Type B pancreatic cell (in vitro differentiated cells): ENCODE measurements at regions not wholly inside any gene's neighbourhood (a gene's known extent, or its start where the extent isn't known, plus 50 kb on each side); places are given as distances from the start of the nearest gene placed in this dataset.

Source experiments
- DNase-seq: peaks from one replicate; pipeline ENCODE4 v3.0.0; 2021; ENCODE audit warnings: mixed read lengths; ENCODE audit not compliant: unreplicated experiment; ENCODE audit errors: extremely low spot score
- H3K27ac Mint-ChIP-seq: 2 replicates; pipeline ENCODE4 v1.8.0; 2021; ENCODE audit warnings: mild to moderate bottlenecking, mixed read lengths
- H3K27me3 Mint-ChIP-seq: 2 replicates; pipeline ENCODE4 v1.8.0; 2021; ENCODE audit warnings: mixed read lengths
- H3K36me3 Mint-ChIP-seq: 2 replicates; pipeline ENCODE4 v1.8.0; 2021; ENCODE audit warnings: mixed read lengths
- H3K4me1 Mint-ChIP-seq: one replicate; pipeline ENCODE4 v1.8.0; 2021; ENCODE audit warnings: mixed read lengths; ENCODE audit not compliant: unreplicated experiment
- H3K4me3 Mint-ChIP-seq: 2 replicates; pipeline ENCODE4 v1.8.0; 2021; ENCODE audit warnings: mild to moderate bottlenecking, mixed read lengths
- H3K9me3 Mint-ChIP-seq: 2 replicates; pipeline ENCODE4 v1.8.0; 2021; ENCODE audit warnings: mixed read lengths
- CTCF ChIP-seq: fragments of 200-600 bp; sonication (generic); conservative IDR thresholded peaks from 2 replicates; pipeline ENCODE4 v1.5.0; 2021; ENCODE audit warnings: antibody characterized with exemption, mild to moderate bottlenecking

- Mint-ChIP-seq H3K4me1 (no peaks in the 10 kb centered on the region), H3K9me3 (no peaks in the 10 kb centered on the region), H3K27me3 (no peaks in the 10 kb centered on the region), H3K36me3 (peaks cover 14% of the 10 kb centered on the region), H3K27ac (no peak overlapping the region), H3K4me3 (no peak overlapping the region)
- TF ChIP-seq CTCF, result no peak
- no peak for DNase-seq
Observed at GRCh38 chr2:177320596-177320995, 56.1 kb upstream of the NFE2L2 start.

- no peaks in the 10 kb centered on the region for H3K4me1 Mint-ChIP-seq
- DNase-seq, result no peak
- H3K4me3 Mint-ChIP-seq, result no peak overlapping the region
- TF ChIP-seq CTCF, result no peak
- no peaks in the 10 kb centered on the region for H3K27me3 Mint-ChIP-seq
- peaks cover 14% of the 10 kb centered on the region for H3K36me3 Mint-ChIP-seq
- H3K9me3 Mint-ChIP-seq, result no peaks in the 10 kb centered on the region
- H3K27ac Mint-ChIP-seq, result no peak overlapping the region
Observed at GRCh38 chr2:177322801-177323261, 58.3 kb upstream of the NFE2L2 start.

- H3K27me3 Mint-ChIP-seq, result no peaks in the 10 kb centered on the region
- H3K9me3 Mint-ChIP-seq, result no peaks in the 10 kb centered on the region
- H3K4me1 Mint-ChIP-seq, result peaks cover 3% of the 10 kb centered on the region
- no peak overlapping the region for H3K27ac Mint-ChIP-seq
- no peak overlapping the region for H3K4me3 Mint-ChIP-seq
- peaks cover 10% of the 10 kb centered on the region for H3K36me3 Mint-ChIP-seq
- no peak for DNase-seq
- no peak for TF ChIP-seq CTCF
Observed at GRCh38 chr2:177324797-177325196, 60.3 kb upstream of the NFE2L2 start.

GRCh38 chr2:177325554-177325953 is 61.0 kb upstream of the NFE2L2 start:
- Mint-ChIP-seq H3K4me3 (no peak overlapping the region), H3K4me1 (peaks cover 3% of the 10 kb centered on the region), H3K36me3 (peaks cover 10% of the 10 kb centered on the region), H3K27me3 (no peaks in the 10 kb centered on the region), H3K9me3 (no peaks in the 10 kb centered on the region), H3K27ac (no peak overlapping the region)
- DNase-seq, result no peak
- no peak for TF ChIP-seq CTCF

- Mint-ChIP-seq H3K4me1 (peaks cover 3% of the 10 kb centered on the region), H3K36me3 (peaks cover 10% of the 10 kb centered on the region), H3K27me3 (no peaks in the 10 kb centered on the region), H3K27ac (no peak overlapping the region), H3K4me3 (no peak overlapping the region), H3K9me3 (no peaks in the 10 kb centered on the region)
- TF ChIP-seq CTCF, result no peak
- DNase-seq, result no peak
Observed at GRCh38 chr2:177326005-177326404, 61.5 kb upstream of the NFE2L2 start.

- Mint-ChIP-seq H3K36me3 (peaks cover 14% of the 10 kb centered on the region), H3K9me3 (no peaks in the 10 kb centered on the region), H3K4me1 (peaks cover 8% of the 10 kb centered on the region), H3K4me3 (no peak overlapping the region), H3K27ac (no peak overlapping the region), H3K27me3 (no peaks in the 10 kb centered on the region)
- no peak for TF ChIP-seq CTCF
- no peak for DNase-seq
Observed at GRCh38 chr2:177326591-177326990, 62.1 kb upstream of the NFE2L2 start.
